C4-2B (cell line): ENCODE measurements at regions not wholly inside any gene's neighbourhood (a gene's known extent, or its start where the extent isn't known, plus 50 kb on each side); places are given as distances from the start of the nearest gene placed in this dataset.

Experiments
- H3K27ac ChIP-seq: fragments of 450-650 bp; 2 replicates; pipeline ENCODE4 v1.5.1; 2017
- ZFX ChIP-seq: fragments of 450-650 bp; IDR thresholded peaks from 2 replicates; pipeline ENCODE4 v1.6.1; 2017
- TF ChIP-seq, protein P1 (sequence below): fragments of 450-650 bp; conservative IDR thresholded peaks from 2 replicates; pipeline ENCODE4 v1.5.1; 2017; ENCODE audit warnings: mild to moderate bottlenecking

- no peak overlapping the region for H3K27ac ChIP-seq
- TF ChIP-seq, protein P1, sequence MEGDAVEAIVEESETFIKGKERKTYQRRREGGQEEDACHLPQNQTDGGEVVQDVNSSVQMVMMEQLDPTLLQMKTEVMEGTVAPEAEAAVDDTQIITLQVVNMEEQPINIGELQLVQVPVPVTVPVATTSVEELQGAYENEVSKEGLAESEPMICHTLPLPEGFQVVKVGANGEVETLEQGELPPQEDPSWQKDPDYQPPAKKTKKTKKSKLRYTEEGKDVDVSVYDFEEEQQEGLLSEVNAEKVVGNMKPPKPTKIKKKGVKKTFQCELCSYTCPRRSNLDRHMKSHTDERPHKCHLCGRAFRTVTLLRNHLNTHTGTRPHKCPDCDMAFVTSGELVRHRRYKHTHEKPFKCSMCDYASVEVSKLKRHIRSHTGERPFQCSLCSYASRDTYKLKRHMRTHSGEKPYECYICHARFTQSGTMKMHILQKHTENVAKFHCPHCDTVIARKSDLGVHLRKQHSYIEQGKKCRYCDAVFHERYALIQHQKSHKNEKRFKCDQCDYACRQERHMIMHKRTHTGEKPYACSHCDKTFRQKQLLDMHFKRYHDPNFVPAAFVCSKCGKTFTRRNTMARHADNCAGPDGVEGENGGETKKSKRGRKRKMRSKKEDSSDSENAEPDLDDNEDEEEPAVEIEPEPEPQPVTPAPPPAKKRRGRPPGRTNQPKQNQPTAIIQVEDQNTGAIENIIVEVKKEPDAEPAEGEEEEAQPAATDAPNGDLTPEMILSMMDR: no peak
- TF ChIP-seq ZFX: no peak
Measured at GRCh38 chr15:96416218-96416933, 85.9 kb downstream of the NR2F2 start.

- no peak overlapping the region for H3K27ac ChIP-seq
- TF ChIP-seq ZFX: no peak
- TF ChIP-seq, protein P1: no peak
Measured at GRCh38 chr15:96416934-96417759, 86.6 kb downstream of the NR2F2 start.

GRCh38 chr15:96417760-96418130 is 87.2 kb downstream of the NR2F2 start:
- no peak overlapping the region for H3K27ac ChIP-seq
- TF ChIP-seq, protein P1: no peak
- no peak for TF ChIP-seq ZFX

DNA sequence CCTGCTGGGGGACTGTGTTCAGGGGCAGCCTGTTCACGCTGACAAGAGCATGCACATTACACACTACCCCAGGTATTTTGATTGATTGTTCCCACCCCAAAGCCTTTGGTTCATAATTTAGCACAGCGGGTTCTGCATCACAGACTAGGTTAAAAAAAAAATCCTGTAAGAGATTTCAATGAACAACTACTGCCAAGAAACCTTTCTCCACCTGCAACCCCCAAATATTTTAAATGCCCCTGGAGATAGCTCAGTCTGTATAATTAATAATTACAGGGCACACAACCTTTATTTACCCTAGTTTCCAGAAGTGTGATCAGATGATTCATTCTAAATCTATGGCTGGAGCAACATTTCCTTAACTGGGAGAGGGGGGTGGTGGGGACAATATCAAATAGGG is 87.6 kb downstream of the NR2F2 start:
- TF ChIP-seq, protein P1: no peak
- TF ChIP-seq ZFX: no peak
- H3K27ac ChIP-seq: no peak overlapping the region

- no peak overlapping the region for H3K27ac ChIP-seq
- TF ChIP-seq, protein P1: no peak
- TF ChIP-seq ZFX: no peak
Measured at GRCh38 chr15:96421178-96421601, 90.7 kb downstream of the NR2F2 start.

DNA sequence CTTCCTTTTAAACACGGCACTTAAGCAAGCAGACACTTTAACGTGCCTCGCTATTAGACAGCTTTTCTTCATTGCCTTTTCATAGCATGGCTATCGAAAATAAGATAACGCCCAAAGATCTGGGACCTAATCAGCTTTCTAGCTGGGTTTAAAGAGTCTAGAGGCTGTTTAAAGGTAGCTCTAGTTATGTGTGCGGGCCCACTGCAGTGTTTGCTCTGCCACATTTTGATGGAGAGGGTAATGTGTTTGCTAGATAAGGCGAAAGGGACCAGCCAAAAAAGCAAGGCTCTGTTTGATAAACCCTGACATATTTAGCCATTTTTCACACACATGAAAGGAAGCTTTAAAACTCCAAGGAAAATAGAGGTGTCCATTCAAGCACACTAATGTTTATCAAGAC is 91.6 kb downstream of the NR2F2 start:
- H3K27ac ChIP-seq: no peak overlapping the region
- no peak for TF ChIP-seq ZFX
- TF ChIP-seq, protein P1: no peak

- no peak for TF ChIP-seq ZFX
- TF ChIP-seq, protein P1: no peak
- no peak overlapping the region for H3K27ac ChIP-seq
Measured at GRCh38 chr15:96424674-96425073, 94.2 kb downstream of the NR2F2 start.
